SK-N-SH (cell line): ENCODE measurements at regions not wholly inside any gene's neighbourhood (a gene's known extent, or its start where the extent isn't known, plus 50 kb on each side); places are given as distances from the start of the nearest gene placed in this dataset.

ENCODE experiments used
- CTCF ChIA-PET: fragments of 300-600, 350-600 bp; formaldehyde crosslinking; extraction: SDS; loops from one replicate; lab custom pipeline; 2021; lab: Yijun Ruan, JAX
- POLR2A ChIA-PET: fragments of 350-600 bp; sonication (Branson Sonifier 250); formaldehyde crosslinking; extraction: SDS; loops from one replicate; lab custom pipeline; 2020; ENCODE audit warnings: antibody characterized with exemption, inconsistent platforms; lab: Yijun Ruan, JAX
- DNase-seq: peaks from one replicate; pipeline ENCODE4 v3.0.0; 2012
- H2AFZ ChIP-seq: fragments of 200-600 bp; sonication (generic); 2 replicates; pipeline ENCODE4 v1.8.1; 2016; ENCODE audit warnings: antibody characterized with exemption, mild to moderate bottlenecking, low read depth
- H3F3A ChIP-seq: fragments of 200-600 bp; sonication (generic); replicated peaks from 2 replicates; pipeline ENCODE3; 2016; ENCODE audit warnings: antibody characterized with exemption, mild to moderate bottlenecking; ENCODE audit not compliant: insufficient read depth
- H3K27ac ChIP-seq, 2 experiments: fragments of 200-500 bp in 1 of 2; fragments of 200-600 bp in 1 of 2; sonication (Bioruptor generic) in 1 of 2; sonication (generic), shearing (Covaris generic) in 1 of 2; 2 replicates each; pipeline versions ENCODE4 v1.5.1 to v1.6.1; 2014 to 2016; ENCODE audit warnings: low read depth in 2 of 2, inconsistent platforms in 1 of 2, low read length in 1 of 2, mild to moderate bottlenecking in 1 of 2, mixed read lengths in 1 of 2
- H3K27me3 ChIP-seq: fragments of 200-600 bp; sonication (generic), shearing (Covaris generic); 2 replicates; pipeline ENCODE4 v1.6.1; 2016; ENCODE audit warnings: mixed run types; ENCODE audit not compliant: insufficient read depth
- H3K36me3 ChIP-seq, 2 experiments: fragments of 200-500 bp in 1 of 2; fragments of 200-600 bp in 1 of 2; sonication (Bioruptor generic) in 1 of 2; sonication (generic) in 1 of 2; replicated peaks in 1 of 2; 2 replicates each; pipeline versions ENCODE3 to v1.5.1; 2014 to 2016; ENCODE audit warnings: low read length in 1 of 2, mild to moderate bottlenecking in 1 of 2; ENCODE audit not compliant: insufficient read depth in 2 of 2, control insufficient read depth in 1 of 2
- H3K4me1 ChIP-seq, 2 experiments: fragments of 200-500 bp in 1 of 2; fragments of 200-600 bp in 1 of 2; sonication (Bioruptor generic) in 1 of 2; sonication (generic), shearing (Covaris generic) in 1 of 2; 2 replicates each; pipeline versions ENCODE4 v1.5.1 to v1.6.1; 2014 to 2016; ENCODE audit warnings: low read depth in 1 of 2, low read length in 1 of 2, mixed run types in 1 of 2; ENCODE audit not compliant: insufficient read depth in 2 of 2, control insufficient read depth in 1 of 2
- H3K4me2 ChIP-seq: fragments of 200-600 bp; sonication (generic), shearing (Covaris generic); 2 replicates; pipeline ENCODE4 v1.6.1; 2017; ENCODE audit warnings: mixed run types
- H3K4me3 ChIP-seq, 2 experiments: fragments of 200-500 bp in 1 of 2; fragments of 200-600 bp in 1 of 2; sonication (Bioruptor generic) in 1 of 2; sonication (generic), shearing (Covaris generic) in 1 of 2; 2 replicates each; pipeline versions ENCODE4 v1.5.1 to v1.8.1; 2014 to 2016; ENCODE audit warnings: low read depth in 2 of 2, inconsistent platforms in 1 of 2, low read length in 1 of 2, mild to moderate bottlenecking in 1 of 2, mixed read lengths in 1 of 2, moderate library complexity in 1 of 2
- H3K79me2 ChIP-seq: fragments of 200-600 bp; sonication (generic); 2 replicates; pipeline ENCODE4 v1.8.1; 2017; ENCODE audit warnings: mild to moderate bottlenecking; ENCODE audit not compliant: insufficient read depth
- H3K9ac ChIP-seq: fragments of 200-600 bp; sonication (generic); 2 replicates; pipeline ENCODE4 v1.6.1; 2017; ENCODE audit warnings: mixed run types
- H3K9me2 ChIP-seq: fragments of 200-600 bp; sonication (generic); 2 replicates; pipeline ENCODE4 v1.6.1; 2017; ENCODE audit warnings: mixed run types
- H3K9me3 ChIP-seq: fragments of 200-600 bp; sonication (generic); 2 replicates; pipeline ENCODE4 v1.6.1; 2017; ENCODE audit warnings: mixed run types, mild to moderate bottlenecking, moderate library complexity
- H4K20me1 ChIP-seq: fragments of 200-600 bp; sonication (generic); 2 replicates; pipeline ENCODE4 v1.6.1; 2017; ENCODE audit warnings: mild to moderate bottlenecking, mixed run types; ENCODE audit not compliant: insufficient read depth
- ELF1 ChIP-seq: IDR thresholded peaks from 2 replicates; pipeline ENCODE4 v1.4.0; 2012
- FOSL2 ChIP-seq: IDR thresholded peaks from 2 replicates; pipeline ENCODE4 v1.4.0; 2012; ENCODE audit warnings: low read depth, mild to moderate bottlenecking, moderate library complexity, borderline replicate concordance
- JUND ChIP-seq: IDR thresholded peaks from 2 replicates; pipeline ENCODE4 v1.4.0; 2012
- POLR2AphosphoS5 ChIP-seq: IDR thresholded peaks from 2 replicates; pipeline ENCODE4 v1.6.1; 2012; ENCODE audit warnings: low read depth, low read length
- RCOR1 ChIP-seq: fragments of 150-350 bp; IDR thresholded peaks from 2 replicates; pipeline ENCODE4 v1.6.1; 2017; ENCODE audit warnings: antibody characterized with exemption, low read length
- SMC3 ChIP-seq: IDR thresholded peaks from 2 replicates; pipeline ENCODE4 v1.6.1; 2012; ENCODE audit warnings: low read depth, low read length, improper control_type of control experiment
- TEAD4 ChIP-seq: IDR thresholded peaks from 2 replicates; pipeline ENCODE4 v1.4.0; 2012; ENCODE audit warnings: mild to moderate bottlenecking, borderline replicate concordance; ENCODE audit not compliant: insufficient read depth
- USF1 ChIP-seq: IDR thresholded peaks from 2 replicates; pipeline ENCODE4 v1.4.0; 2012; ENCODE audit warnings: low read depth, borderline replicate concordance
- YY1 ChIP-seq: IDR thresholded peaks from 2 replicates; pipeline ENCODE4 v1.4.0; 2012; ENCODE audit warnings: low read depth, mild to moderate bottlenecking
- WGBS: methylation state at CpG from one replicate; pipeline ENCODE4 v1.1.6; 2017; ENCODE audit warnings: low lambda C conversion rate; 5-methylcytosine and 5-hydroxymethylcytosine counted together
- TF ChIP-seq, protein P1 (sequence below): fragments of 150-350 bp; IDR thresholded peaks from 2 replicates; pipeline ENCODE4 v1.6.1; 2016; ENCODE audit warnings: mild to moderate bottlenecking, low read depth, low read length
- TF ChIP-seq, protein P2 (sequence below): IDR thresholded peaks from 2 replicates; pipeline ENCODE4 v1.6.1; 2012; ENCODE audit warnings: mild to moderate bottlenecking, low read depth, low read length, moderate library complexity
- TF ChIP-seq, protein P3 (sequence below): IDR thresholded peaks from 2 replicates; pipeline ENCODE4 v1.4.0; 2012; ENCODE audit warnings: low read depth, borderline replicate concordance

DNA sequence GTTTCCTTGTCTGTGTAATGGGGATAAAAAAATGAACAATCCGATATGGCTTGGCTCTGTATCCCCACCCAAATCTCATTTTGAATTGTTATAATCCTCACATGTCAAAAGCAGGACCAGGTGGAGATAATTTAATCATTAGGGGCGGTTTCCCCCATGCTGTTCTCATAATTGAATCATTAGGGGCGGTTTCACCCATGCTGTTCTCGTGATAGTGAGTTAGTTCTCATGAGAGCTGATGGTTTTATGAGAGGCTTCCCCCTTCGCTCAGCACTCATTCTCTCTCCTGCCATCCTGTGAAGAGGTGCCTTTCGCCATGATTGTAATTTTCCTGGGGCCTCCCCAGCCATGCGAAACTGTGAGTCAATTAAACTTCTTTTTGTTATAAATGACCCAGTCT lies 633.5 kb downstream of the RAPGEF2 start:
- H3K27me3 ChIP-seq: no peaks in the 10 kb centered on the region
- no peak overlapping the region for H3K9ac ChIP-seq
- TF ChIP-seq RCOR1: no peak
- TF ChIP-seq, protein P1, sequence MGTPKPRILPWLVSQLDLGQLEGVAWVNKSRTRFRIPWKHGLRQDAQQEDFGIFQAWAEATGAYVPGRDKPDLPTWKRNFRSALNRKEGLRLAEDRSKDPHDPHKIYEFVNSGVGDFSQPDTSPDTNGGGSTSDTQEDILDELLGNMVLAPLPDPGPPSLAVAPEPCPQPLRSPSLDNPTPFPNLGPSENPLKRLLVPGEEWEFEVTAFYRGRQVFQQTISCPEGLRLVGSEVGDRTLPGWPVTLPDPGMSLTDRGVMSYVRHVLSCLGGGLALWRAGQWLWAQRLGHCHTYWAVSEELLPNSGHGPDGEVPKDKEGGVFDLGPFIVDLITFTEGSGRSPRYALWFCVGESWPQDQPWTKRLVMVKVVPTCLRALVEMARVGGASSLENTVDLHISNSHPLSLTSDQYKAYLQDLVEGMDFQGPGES: no peak
- no peak for TF ChIP-seq FOSL2
- TF ChIP-seq TEAD4: no peak
- TF ChIP-seq USF1: no peak
- TF ChIP-seq, protein P2, sequence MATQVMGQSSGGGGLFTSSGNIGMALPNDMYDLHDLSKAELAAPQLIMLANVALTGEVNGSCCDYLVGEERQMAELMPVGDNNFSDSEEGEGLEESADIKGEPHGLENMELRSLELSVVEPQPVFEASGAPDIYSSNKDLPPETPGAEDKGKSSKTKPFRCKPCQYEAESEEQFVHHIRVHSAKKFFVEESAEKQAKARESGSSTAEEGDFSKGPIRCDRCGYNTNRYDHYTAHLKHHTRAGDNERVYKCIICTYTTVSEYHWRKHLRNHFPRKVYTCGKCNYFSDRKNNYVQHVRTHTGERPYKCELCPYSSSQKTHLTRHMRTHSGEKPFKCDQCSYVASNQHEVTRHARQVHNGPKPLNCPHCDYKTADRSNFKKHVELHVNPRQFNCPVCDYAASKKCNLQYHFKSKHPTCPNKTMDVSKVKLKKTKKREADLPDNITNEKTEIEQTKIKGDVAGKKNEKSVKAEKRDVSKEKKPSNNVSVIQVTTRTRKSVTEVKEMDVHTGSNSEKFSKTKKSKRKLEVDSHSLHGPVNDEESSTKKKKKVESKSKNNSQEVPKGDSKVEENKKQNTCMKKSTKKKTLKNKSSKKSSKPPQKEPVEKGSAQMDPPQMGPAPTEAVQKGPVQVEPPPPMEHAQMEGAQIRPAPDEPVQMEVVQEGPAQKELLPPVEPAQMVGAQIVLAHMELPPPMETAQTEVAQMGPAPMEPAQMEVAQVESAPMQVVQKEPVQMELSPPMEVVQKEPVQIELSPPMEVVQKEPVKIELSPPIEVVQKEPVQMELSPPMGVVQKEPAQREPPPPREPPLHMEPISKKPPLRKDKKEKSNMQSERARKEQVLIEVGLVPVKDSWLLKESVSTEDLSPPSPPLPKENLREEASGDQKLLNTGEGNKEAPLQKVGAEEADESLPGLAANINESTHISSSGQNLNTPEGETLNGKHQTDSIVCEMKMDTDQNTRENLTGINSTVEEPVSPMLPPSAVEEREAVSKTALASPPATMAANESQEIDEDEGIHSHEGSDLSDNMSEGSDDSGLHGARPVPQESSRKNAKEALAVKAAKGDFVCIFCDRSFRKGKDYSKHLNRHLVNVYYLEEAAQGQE: no peak
- TF ChIP-seq, protein P3, sequence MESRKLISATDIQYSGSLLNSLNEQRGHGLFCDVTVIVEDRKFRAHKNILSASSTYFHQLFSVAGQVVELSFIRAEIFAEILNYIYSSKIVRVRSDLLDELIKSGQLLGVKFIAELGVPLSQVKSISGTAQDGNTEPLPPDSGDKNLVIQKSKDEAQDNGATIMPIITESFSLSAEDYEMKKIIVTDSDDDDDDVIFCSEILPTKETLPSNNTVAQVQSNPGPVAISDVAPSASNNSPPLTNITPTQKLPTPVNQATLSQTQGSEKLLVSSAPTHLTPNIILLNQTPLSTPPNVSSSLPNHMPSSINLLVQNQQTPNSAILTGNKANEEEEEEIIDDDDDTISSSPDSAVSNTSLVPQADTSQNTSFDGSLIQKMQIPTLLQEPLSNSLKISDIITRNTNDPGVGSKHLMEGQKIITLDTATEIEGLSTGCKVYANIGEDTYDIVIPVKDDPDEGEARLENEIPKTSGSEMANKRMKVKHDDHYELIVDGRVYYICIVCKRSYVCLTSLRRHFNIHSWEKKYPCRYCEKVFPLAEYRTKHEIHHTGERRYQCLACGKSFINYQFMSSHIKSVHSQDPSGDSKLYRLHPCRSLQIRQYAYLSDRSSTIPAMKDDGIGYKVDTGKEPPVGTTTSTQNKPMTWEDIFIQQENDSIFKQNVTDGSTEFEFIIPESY: no peak
- TF ChIP-seq JUND: no peak
- TF ChIP-seq POLR2AphosphoS5: no peak
- TF ChIP-seq SMC3: no peak
- TF ChIP-seq ELF1: no peak
- no peak for TF ChIP-seq YY1
- TF ChIP-seq, all 33 proteins: peak for 0
- no peaks in the 10 kb centered on the region for H4K20me1 ChIP-seq
- no peak overlapping the region for H3K4me3 ChIP-seq
- no peak overlapping the region for H3K27ac ChIP-seq
- no peaks in the 10 kb centered on the region for H3K9me3 ChIP-seq
- H3K4me2 ChIP-seq: no peak overlapping the region
- H3K9me2 ChIP-seq: no peaks in the 10 kb centered on the region
- ChIA-PET POLR2A (no interaction called here), CTCF (no interaction called here)
- H3F3A ChIP-seq: no peaks in the 10 kb centered on the region
- H3K4me1 ChIP-seq: no peaks in the 10 kb centered on the region
- H3K79me2 ChIP-seq: no peaks in the 10 kb centered on the region
- DNase-seq: no peak
- 23% methylated on average over 7 of the region's 7 CpGs for WGBS
- no peaks in the 10 kb centered on the region for H3K36me3 ChIP-seq
- H2AFZ ChIP-seq: no peak overlapping the region
